ENCODE measurements at regions not wholly inside any gene's neighbourhood (a gene's known extent, or its start where the extent isn't known, plus 50 kb on each side); places are given as distances from the start of the nearest gene placed in this dataset.
"Not testable (repeated sequence)": the region's sequence is repeated elsewhere in the genome, so short reads cannot be mapped to it uniquely, and the experiment has no call there.

DNA sequence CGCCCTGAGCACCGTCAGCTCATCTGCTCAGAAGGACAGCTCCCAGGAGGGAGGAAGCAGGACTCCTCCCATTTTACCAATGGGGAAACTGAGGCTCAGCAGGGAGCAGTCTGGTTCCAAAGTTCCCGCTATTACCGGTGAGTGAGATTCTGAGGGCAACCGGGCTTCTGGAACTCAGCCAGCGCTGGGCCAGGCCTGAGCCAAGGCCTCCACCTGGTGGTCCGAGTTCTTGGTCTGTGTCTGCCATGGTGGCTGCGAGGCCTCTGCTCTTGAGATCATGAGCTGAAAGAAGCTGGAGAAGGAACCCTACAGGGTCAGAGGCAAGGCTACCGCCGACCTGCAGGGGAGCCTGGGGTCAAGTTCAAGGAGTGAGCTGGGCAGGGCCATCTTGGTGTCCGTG is 110.8 kb upstream of the GSE1 start:
- no peak for DNase-seq

DNA sequence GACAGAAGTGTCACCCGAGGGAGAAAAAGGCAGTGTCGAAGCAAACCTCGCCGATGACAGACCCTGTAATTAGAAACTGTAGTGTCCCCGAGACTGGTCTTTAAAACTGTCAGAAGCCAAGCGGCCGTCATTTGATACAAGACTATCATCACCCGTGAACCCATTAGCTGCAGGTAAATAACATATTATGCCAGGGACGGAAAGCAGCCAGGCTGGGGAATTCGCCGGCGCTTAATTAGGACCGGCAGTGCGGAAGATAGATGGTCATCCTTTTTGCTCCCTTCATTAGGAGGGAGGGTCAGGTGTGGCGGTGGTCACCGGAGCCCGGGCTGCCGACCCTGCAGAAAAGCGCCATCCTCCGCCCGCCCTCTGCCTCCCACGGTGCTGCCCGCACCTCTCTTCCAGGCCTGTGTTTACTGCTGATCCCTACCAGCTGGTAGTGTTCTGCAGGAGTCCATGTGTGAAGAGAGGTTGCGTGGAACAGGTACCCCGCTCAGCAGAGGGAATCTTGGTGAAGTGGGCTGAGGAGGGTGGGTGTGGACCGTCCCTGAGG is 109.4 kb upstream of the GSE1 start:
- DNase-seq, result no peak

DNA sequence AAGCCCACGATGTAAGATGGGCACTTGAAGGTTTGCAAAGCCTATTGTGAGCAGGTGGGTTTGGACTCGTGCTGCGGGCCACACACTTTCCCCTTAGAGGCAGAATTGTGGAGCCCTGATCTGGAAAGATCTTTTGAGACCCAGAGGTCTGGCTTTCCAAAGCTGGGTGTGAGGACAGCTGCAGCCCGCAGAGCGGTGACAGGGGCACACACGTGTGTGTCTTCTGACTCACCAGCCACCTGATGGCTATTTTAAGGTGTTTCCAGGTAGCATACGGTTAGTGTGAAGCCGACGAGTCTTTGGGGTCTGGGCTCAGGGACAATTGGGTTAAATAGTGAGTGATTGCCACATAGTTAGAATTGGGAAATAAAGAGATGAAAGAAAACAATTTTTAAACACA is 108.9 kb upstream of the GSE1 start:
- DNase-seq, result no peak

DNA sequence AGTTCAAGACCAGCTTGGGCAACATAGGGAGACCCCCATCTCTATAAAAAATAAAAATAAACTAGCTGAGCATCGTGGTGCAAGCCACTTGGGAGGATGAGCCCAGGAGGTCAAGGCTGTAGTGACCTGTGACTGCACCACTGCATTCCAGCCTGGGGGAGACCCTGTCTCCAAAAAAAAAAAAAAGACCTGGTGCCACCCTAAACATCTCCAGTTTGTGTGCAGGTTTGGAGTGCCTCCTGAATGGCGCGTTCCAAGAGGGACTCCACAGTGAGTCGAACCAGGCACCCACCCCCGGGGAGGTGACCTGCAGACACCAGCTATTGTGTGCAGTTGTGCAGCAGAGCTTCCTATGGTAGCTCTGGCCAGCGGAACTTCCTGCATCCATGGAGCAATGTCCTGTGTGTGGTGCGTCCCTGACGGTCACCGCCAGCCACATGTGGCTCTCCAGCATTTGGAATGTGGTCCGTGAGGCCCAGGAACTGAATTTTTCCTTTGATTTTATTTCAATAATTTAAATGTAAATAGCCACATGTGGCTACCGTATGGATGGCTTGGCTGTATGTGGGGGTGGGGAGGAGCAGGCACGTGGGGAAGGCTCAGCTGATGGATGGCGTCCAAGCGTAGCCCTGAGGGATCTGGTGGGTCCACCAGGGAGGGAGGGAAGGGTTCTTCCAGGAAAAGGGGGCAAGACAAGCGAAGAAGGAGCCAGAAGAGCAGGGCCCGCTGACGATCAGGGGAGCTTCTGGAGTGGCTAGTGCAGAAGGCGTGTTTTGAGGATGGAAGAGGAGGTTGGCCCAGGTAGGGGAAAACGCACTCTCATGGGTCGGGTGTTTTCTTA is 107.1 kb upstream of the GSE1 start:
- no peak for DNase-seq

DNA sequence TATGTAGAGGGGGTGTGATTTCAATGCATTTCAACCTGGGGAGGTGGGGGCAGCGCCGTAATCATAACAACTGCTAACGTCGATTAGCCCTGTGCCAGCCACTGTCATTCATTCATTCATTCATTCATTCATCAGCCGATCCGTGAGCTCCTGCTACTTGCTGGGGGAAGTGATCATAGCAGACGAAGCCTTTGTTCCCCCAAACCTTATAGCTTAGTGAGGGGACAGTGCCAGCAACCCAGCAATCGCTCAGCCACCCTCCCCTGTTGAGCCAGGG is 106.5 kb upstream of the GSE1 start:
- DNase-seq, result no peak

DNA sequence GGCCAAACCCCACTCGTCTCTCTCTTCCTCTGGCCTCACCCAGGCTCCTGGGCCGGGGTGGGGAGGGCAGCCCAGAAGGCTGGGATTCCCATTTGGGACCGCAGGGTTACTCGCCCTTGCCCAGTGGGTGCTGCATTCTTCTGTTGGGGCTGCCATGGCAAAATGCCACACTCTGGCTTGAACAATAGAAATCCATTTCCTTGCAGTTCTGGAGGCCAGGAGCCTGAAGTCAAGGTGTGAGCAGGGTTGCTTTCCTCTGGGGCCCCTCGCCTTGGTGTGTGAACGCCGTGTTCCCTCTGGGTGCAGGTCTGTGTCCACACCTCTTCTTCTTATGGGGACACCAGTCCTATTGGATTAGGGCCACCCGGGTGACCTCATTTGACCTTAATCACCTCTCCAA is 105.8 kb upstream of the GSE1 start:
- DNase-seq, result no peak

DNA sequence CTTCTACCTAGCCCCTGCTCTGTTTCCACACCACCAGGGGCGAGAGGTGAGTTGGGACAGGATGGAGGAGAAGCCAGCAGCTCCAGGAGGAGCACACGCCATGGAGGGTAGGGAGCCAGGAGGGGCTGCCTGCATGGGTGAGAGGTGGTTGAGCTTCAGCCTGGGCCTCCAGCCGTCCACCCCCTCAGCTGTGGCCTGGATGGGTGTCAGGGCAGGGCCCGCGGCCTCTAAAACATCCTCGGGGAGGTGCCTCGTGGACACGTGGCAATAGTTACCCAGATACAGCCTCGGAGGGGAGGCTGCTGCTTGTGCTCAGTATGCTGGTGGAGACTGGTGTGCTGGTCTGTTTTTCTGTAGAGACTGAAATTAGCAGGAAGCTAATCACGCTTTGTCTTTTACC is 104.7 kb upstream of the GSE1 start:
- no peak for DNase-seq

DNA sequence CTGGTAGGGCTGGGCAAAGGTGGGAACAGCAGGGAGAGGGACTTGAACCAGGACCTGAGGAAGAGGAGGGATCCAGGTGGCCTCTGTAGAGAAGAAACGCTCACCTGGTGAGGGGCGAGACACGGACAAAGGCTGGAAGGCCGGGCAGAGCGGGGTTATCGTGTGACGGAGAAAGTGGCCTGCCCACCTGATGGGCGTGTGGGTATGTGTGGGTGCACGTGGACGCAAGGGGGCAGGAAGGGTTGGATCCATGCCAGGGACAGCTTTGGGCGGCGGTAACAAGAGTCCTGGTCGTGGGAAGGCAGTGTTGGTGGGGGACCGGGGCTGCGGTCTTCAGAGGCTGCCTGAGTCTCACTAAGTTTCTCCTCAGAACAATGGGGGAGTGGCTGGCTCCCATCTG is 104.1 kb upstream of the GSE1 start:
- no peak for DNase-seq

DNA sequence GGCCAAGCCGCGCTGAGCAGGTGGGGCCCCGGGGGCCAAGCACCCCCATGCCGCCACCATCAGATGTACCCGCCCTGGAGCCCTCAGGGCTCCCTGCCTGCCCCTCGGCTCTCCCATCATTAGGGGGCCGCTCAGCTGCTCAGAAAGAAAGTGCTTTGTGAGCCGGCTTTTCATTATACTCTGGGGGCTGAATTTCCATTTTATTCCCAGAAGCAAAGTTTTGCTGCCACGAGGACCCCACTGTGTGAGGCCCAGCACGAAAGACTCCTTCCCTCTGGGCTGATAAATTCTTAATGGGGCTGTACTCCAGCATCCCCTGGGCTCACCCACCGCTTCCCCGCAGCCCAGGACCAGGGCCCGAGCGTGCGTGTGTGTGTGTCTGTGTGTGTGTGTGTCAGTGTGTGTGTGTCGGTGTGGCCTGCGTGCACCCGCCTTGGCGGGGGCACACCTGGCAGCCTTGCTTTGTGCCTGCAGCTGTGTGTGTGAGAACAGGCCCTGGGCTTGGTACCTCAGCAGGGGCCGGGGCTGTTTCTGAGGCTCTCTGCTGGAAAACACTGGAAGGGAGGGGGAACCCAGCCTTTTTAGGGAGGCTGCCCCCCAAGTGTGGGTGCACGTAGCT is 103.0 kb upstream of the GSE1 start:
- DNase-seq, result no peak

DNA sequence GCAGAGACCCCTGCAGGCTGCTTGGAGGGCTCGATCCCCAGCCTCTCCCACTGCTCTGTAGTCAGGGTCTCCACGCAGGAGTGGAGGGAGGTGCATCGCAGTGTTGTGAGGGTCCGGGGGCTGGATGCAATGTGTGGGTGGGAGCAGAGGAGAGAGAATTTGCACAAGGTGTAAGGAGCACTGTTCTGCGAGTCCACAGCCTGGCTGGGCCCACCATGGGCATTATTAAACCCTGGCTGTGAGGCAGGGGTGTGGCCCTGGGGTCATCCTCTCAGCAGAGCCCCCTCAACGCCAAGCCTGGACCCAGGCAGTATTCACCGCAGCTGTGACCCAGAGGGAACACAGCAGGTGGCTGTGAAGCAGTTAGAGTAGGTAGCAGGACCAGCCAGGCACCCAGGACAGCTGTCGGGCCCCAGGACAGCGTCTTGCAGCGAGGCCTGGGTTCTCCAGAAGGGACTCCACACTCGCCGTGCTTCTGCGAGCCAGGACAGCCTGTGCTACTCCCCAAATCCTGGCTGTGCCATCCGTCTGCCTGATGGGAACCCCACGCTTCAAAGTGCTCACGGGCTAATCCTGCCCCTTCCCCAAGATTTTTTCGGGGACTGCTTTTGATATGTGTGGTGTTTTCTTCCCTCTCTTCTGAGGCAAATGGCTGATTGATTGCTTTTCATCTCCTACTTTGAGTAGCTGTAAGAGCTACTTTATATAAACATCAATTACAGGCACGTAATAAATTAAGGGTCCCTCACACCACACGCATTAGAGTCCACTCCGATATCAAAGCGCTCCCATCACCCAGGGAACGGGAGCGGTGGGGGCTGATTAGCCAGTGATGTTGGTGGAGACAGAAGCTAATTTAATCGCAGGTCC is 100.9 kb upstream of the GSE1 start:
- no peak for DNase-seq

DNA sequence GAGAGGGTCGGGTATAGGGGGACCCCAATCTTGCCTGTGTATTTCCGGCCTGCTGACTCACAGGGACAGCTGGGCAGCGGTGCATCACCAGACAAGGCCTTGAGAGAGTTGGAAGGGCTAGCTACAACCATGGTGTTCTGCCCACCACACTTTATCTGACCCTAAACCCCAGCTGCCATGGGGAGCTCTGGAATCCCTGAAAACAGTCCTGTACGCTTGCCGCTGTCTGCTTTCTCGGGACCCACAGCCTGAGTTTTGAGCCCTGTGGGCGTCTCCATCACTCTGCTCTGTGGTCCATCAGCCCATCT is 100.4 kb upstream of the GSE1 start:
- no peak for DNase-seq

DNA sequence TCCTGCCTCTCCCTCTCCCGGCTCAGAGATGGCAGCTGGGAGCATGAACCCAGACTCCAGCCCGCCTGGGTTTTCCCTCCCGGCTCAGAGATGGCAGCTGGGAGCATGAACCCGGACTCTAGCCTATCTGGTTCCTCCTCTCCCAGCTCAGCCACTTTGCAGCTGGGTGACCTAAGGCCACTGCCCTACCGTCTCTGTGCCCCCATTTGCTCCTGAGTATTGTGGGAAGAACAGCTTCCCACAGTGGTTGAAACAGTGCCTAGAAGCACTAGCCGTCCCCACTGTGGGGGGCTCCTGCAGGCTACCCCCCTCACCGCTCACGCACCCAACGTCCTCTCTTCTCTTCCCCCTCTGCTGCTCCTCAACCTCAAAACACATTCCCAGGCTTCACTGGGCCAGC is 99.9 kb upstream of the GSE1 start:
- DNase-seq, result no peak

DNA sequence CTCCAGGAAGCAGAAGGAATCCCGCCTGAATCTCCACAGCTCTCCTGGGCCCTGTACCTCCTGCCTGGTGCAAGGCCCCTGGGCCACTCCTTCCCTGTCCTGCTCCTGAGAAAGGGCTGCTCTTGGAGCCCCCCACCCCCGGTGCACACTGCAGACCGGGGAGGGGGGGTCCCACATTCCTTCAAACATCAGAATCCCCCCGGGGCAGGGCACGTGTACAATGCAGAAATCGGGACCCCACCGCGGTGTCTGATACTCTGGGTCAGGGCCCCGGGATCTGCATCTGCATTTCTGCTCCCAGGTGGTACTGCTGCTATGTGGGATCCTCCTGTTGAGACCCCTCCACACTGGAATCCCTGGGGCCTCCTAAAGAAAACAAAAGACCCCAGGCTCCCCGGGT is 99.5 kb upstream of the GSE1 start:
- no peak for DNase-seq

DNA sequence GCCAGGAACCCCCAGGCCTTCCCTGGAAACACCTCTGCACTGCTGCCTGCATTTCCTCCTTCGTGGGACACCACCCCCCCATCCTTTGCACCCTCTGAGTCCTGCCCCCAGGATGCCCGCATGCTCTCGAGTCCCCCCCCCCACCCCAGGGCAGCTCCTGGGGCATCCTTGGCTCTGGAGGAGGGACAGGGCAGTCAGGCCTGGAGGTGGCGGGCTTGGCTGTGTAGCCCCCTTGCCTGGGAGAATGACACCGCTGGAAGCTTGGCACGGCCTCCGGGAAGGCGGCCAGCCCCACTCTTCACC is 98.9 kb upstream of the GSE1 start:
- DNase-seq, result no peak

DNA sequence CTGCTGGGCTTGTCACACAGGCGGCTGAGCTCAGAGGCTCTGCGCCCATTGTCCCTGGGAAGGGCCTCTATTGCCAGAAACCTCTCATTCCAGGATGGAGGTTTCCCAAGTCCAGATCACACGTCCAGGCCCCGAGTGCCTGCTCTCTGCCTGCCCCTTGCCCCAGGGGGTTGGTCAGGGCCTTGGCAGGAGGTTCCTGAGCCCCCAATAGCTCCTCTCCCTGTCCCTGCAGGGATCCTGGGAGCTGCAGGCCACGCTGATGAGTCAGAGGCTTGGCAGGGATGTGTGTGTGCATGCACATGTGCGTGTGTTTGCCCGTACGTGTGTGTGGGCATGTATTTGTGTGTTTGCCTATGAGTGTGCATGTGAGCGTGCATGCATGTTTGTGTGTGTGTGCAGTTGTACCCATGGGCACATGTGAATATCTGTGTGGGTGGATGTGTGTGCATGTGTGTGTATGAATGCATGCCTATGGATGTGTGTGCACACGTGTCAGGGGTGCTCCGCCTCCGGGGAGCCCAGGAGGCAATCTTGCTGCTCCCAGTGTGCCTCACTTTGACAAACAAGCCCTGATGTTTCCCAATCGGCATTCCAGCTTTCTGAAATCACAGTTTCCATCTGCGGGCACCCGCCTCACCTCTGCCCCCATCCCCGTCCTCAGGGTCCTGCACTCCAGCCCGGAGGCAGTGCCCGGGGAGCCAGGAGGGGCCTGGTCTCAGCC is 98.4 kb upstream of the GSE1 start:
- no peak for DNase-seq

DNA sequence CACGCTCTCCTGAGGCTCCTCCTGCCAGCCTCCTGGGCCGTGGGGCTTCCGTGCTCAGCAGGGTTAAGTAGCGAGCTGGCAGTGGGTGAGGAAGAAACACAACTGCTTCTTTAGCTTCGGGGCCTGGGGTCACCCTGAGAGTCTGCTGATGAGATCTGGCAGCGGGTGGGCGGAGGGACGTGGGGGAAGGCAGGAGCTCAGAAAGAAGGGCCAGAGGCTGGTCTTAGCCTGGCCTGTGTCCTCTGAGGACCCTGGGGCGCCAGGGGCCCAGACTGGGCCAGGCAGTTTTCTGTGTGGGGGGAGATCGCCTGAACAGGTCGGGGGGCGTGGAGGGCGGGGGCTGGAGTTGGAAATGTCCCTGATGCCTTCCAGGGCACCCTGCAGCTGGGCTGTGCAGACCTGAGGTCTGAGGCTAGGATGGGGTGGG is 97.8 kb upstream of the GSE1 start:
- no peak for DNase-seq

DNA sequence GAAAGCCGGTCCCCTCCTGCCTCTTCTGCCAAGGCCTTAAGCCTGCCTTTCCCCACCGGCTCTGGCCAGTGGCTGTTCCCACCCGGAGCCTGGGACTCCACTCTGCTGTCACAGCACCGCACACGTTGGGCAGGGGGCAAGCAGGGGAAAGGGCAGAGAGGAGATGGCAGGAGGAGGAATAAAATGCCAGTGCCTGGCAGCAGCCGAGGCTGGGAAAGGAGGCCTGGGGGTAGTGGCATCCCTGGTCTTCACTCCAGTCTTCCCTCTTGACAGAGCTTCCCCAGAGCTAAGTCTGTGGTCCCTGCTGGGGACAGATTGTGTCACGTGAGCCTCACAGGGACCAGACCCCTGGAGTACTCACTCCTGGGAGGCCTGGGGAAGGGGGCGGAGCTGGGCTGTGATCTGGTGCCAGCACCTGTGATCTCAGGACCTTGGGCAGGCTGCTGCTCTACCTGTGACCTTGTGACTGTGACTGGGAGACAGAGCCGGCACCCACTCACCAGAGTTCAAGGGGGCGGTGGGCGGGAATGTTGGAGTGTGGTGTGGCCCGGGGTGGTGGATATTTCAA is 97.2 kb upstream of the GSE1 start:
- no peak for DNase-seq

DNA sequence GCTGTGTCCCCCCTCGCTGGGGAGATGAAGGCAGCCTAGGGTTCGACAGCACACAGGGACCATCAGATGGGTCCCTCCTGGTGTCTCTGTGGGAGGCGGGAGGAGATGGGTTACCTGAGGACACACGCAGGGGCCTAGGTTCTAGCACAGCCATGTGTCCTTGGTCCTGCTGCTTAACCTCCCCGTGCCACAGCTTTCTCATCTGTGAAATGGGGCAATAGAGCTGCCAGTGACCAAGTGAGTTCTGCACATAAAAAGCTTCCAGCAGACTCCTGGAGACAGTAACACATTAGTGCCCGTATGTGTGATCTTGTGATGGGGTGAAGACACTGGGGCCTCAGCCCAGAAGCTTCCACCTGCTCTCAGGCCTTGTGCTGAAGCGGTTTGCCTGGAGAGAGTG is 96.0 kb upstream of the GSE1 start:
- DNase-seq, result no peak

DNA sequence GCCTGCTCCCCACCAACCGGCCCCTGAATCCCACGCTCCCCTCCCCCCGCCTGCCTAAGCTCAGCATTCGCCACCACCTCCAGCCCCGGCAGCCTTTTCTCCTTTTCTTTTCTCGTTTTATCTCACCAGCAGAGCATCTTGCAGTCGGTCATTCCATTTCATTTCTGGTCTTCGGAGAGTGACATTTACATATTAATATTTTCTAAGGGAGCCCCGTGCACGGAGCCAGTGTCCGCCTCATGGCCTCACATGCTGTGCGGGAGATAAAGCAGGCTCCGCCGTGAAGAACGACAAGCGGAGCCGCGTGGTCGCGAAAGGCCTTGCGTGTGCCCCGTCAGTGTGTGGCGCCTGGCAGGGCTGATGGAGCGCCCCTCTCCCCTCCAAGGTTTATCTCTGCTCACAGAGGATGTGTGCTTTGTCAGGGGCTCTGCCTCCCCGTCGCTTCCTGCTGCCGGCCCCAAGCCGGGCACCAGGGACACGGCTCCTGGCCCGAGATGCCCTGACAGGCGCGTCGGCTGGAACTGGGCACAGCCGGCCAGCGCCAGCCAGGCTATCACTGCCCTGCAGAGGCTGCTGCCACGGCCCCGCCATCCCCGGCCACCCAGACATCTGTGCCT is 95.5 kb upstream of the GSE1 start:
- DNase-seq, result no peak

DNA sequence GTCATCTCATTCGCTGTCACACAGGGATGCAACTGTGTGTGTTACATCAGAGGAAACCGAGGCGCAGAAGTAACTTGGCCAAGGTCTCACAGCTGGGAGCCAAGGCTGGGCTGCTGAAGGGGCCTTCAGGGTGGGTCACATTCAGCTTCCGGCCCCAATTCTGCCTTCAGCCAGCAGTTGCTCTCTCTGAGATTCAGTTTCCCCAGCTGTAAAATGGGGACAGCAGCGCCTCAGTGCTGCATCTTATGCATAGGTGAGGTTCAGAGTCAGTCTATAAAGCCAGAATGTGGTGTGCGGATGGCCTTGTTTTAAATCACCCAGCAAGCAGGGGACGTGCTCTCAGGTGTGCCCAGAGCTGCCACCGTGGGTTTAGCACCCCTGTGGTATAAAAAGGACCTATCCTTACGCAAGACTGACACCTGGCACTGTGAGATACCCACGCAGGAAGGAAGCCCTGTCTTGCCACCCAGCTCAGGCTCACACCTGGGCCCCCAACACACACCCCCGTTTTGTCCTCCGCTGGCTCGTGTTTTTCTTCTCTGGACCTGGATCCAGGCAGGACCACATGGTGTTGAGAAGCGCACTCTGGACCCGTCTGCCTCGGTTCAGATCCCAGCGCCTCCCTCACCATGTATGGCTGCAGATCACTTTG is 94.6 kb upstream of the GSE1 start:
- no peak for DNase-seq

DNA sequence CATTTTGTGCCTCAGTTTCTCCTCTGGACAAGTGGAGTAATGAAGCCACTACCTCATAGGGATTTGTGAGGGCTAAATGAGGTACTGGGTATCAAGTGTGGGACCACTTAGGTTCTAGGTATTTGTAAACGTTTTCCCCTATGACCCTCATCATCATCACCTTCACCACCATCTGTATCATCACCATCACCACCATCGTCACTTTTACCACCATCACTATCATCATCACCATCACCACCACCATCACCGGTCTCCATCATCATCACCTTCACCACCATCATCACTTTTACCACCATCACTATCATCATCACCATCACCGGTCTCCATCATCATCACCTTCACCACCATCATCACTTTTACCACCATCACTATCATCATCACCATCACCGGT is 94.1 kb upstream of the GSE1 start:
- DNase-seq, result not testable (repeated sequence)
